ENCODE measurements at regions not wholly inside any gene's neighbourhood (a gene's known extent, or its start where the extent isn't known, plus 50 kb on each side); places are given as distances from the start of the nearest gene placed in this dataset.

DNA sequence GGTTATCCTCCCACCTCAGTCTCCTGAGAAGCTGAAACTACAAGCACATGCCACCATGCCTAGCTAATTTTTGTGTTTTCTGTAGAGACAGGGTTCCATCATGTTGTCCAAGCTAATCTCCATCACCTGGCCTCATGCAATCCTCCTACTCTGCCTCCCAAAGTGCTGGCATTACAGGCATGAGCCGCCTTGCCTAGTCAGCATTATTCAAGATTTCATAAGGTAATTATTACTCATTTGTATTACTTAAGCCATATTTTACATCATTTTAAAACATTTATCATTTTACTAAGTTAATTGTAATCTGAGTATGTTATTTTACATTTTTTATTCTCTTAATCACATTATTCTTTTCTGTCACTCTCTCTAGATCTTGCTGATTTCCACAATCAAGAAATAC, 1575.6 kb downstream of the NCAM2 start:
- no peak for DNase-seq (ENCODE audit: low read depth)

DNA sequence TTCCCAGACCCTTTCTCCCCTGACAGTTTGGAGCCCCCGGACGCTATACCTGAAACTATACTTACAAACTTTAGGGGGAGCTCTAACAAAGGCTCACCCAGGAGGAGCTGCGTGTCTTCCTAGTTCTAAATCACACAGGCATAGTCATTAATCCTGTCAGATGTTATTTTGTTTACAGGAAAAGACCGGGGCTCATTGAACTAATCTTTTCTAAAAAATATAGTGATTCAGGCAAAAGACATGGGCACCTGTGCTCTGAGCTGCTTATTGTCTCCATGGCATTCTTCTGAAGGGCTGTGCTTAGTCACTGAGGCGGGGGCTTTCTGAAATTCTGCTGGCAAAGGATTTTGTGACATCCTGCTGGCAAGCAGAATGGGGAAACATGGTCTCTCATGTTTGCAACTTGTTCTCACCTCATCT, 1577.0 kb downstream of the NCAM2 start:
- DNase-seq (ENCODE audit: low read depth) = peak; percentile 22

GRCh38 chr21:22579741-22580140, 1581.5 kb downstream of the NCAM2 start:
- DNase-seq (ENCODE audit: low read depth) = no peak

GRCh38 chr21:22582026-22582425, 1583.8 kb downstream of the NCAM2 start:
- DNase-seq (ENCODE audit: low read depth) = no peak

GRCh38 chr21:22584308-22584707, 1586.1 kb downstream of the NCAM2 start:
- DNase-seq (ENCODE audit: low read depth) = no peak

GRCh38 chr21:22585558-22585957, 1587.3 kb downstream of the NCAM2 start:
- no peak for DNase-seq (ENCODE audit: low read depth)

DNA sequence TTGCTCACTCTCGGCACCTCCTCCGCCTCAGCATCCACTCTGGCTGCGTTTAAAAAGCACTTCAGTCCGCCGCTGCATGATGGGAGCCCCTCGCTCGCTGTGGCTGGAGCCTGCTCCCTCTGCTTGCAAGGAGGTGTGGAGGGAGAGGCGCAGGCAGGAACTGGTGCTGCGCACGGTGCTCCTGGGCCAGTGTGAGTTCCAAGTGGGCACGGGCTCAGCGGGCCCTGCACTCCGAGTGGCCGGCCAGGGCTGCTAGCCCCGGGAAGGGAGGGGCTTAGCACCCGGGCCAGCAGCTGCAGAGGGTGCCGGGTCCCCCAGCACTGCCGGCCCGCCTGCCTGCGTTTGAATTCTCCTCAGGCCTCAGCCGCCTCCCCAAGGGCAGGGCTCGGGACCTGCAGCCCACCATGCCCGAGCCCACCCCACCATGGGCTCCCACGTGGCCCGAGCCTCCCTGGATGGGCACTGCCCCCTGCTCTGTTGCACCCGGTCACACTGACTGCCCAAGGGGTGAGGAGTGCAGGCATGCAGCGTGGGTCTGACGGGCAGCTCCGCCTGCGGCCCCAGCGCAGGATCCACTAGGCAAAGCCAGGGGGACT, 1599.5 kb downstream of the NCAM2 start:
- DNase-seq (ENCODE audit: low read depth) = no peak

- DNase-seq (ENCODE audit: low read depth) = no peak
Measured at GRCh38 chr21:22609802-22610201, 1611.6 kb downstream of the NCAM2 start.

DNA sequence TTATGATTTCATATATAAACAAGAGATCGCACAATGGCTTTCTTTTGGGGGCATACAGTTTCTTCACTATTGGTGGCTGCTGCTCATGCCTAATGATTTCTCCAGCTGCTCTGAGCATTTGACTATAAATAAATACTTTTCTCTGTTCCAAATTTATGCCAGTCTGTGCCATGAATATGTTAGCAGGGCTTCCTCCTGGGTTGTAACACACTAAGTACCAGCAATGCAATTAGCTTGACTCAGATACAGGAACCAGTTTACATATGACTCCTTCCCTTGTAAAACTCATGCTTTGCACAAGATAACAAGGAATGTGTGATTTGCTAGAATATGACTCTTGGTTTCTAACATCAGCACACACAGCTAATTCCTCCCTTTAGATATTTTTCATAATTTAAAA, 1629.7 kb downstream of the NCAM2 start:
- no peak for DNase-seq (ENCODE audit: low read depth)

DNA sequence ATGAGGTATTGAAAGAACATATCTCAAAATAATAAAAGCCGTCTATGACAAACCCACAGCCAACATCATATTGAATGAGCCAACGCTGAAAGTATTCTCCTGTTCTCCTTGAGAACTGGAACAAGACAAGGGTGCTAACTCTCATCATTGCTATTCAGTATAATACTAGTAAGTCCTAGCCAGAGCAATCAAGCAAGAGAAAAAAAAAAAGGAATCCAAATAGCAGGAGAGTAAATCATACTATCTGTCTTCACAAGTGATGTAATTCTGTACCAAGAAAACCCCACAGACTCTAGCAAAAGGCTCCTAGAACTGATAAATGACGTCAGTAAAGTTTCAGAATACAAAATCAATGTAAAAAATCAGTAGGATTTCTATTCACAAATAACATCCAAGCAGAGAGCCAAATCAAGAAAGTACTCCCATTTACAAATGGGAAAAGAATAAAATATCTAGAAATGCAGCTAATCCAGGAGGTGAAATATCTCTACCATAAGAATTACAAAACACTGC, 1632.8 kb downstream of the NCAM2 start:
- DNase-seq (ENCODE audit: low read depth) = no peak

DNA sequence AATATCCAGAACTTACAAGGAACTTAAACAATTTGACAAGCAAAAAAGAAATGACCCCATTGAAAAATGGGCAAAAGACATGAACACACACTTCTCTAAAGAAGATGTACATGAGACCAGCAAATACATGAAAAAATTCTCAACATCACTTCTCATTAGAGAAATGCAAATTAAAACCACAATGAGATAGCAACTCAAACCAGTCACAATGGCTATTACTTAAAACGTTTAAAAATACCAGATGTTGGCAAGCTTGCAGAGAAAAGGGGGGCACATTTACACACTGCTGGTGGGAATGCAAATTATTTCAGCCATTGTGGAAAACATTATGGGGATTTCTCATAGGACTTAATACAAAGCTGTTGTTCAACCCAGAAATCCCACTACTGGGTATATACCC, 1634.0 kb downstream of the NCAM2 start:
- DNase-seq (ENCODE audit: low read depth) = no peak

- no peak for DNase-seq (ENCODE audit: low read depth)
Measured at GRCh38 chr21:22649246-22649645, 1651.0 kb downstream of the NCAM2 start.

GRCh38 chr21:22650226-22650625, 1652.0 kb downstream of the NCAM2 start:
- no peak for DNase-seq (ENCODE audit: low read depth)

DNA sequence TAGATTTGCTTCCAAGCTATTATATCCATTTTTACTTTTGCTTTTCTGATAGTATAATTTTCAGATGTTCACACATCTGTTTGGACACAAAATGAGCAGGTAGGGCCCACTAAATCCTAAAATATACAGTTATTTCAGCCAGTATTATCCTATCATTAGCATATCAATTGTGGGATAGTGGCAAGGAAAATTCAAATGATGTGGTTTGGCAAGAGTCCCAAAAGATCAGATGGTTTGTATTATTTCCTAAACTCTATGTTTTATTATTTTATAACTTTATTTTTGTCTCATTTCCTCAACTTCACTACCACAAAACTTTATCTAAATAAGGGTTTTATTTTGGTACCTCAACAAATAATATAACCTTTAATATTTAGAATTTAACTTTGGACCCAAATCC, 1659.6 kb downstream of the NCAM2 start:
- no peak for DNase-seq (ENCODE audit: low read depth)

GRCh38 chr21:22670148-22670547, 1671.9 kb downstream of the NCAM2 start:
- no peak for DNase-seq (ENCODE audit: low read depth)

GRCh38 chr21:22679207-22679606, 1681.0 kb downstream of the NCAM2 start:
- no peak for DNase-seq (ENCODE audit: low read depth)

GRCh38 chr21:22691658-22692057, 1693.4 kb downstream of the NCAM2 start:
- no peak for DNase-seq (ENCODE audit: low read depth)

GRCh38 chr21:22703521-22703920, 1705.3 kb downstream of the NCAM2 start:
- DNase-seq (ENCODE audit: low read depth) = no peak

DNA sequence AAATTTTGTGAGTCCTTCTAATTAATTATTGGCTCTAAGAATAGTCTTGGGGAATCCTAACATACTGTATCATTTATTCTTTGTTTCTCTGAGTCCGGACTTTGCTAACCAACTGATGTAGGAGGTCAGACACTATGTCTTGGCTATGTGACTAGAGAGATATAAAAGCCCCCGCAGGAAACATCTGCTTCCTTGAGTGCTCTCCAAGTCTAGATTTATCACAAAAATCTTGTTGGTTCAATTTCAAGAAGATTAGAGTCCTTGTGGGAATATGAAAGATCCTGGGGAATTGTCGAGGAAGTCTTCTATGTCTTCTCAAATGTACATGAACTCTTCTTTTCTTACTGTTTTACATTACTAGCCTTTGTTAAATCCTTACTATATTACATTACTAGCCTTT, 1712.5 kb downstream of the NCAM2 start:
- DNase-seq (ENCODE audit: low read depth) = peak; percentile 14

GRCh38 chr21:22711636-22712035, 1713.4 kb downstream of the NCAM2 start:
- no peak for DNase-seq (ENCODE audit: low read depth)

DNA sequence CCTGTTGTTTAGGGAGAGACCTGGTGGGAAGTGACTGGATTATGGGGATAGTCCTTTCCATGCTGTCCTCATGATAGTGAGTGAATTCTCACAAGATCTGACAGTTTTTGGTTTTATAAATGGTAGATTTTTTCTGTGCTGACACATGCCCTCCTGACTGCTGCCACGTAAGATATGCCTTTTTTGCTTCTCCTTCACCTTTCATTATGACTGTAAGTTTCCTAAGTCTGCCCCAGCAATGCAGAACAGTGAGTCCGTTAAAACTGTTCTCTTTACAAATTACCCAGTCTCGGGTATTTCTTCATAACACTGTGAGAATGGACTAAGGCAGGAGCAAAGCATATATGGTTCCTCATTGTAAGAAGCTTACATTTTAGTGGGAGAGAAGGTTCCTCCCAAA, 1727.2 kb downstream of the NCAM2 start:
- DNase-seq (ENCODE audit: low read depth) = no peak

DNA sequence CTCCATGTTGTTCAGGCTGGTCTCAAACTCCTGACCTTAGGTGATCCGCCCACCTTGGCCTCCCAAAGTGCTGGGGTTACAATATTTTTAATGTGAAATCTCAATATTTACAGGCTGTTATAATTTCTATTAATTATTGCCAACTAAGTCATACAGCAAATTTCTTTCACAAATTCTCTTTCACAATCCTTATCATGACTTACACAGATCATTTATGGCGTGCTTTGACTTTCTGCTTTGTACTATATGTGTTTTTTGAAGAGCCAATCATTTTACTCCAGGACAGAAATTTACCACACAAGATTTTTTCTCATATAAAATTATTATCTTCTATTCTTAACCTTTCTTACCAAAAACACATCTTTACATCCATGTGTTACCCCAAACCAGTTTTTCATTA, 1729.9 kb downstream of the NCAM2 start:
- DNase-seq (ENCODE audit: low read depth) = no peak

- peak; percentile 26 for DNase-seq (ENCODE audit: low read depth)
Measured at GRCh38 chr21:22743085-22743484, 1744.9 kb downstream of the NCAM2 start.

DNA sequence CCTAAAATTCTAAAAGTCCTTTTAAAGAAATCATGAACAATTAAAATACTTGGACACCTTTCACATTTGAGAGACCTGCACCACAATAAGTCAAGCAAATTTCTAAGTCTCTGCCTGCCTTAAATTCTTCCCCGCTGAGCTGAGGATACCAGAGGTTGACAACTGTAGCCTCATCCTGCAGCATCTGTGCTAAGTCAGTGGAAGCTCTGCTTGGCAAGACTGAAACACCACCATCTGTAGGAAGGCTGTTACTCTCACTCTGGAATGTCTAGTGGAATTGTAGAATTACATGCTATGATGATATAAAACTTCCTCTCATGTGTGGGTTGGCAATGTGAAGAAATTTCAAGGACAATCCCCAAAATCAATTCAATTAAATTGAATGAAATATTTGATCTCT, 1756.5 kb downstream of the NCAM2 start:
- no peak for DNase-seq (ENCODE audit: low read depth)

GRCh38 chr21:22758478-22758877, 1760.3 kb downstream of the NCAM2 start:
- DNase-seq (ENCODE audit: low read depth) = no peak
